Activated naive CD4-positive, alpha-beta T cell treated with anti-CD3 and anti-CD28 coated beads, Interleukin-2, amount 10 ng/mL, durations not matched to agents 7 days and 5 days (primary cell): ENCODE measurements at regions not wholly inside any gene's neighbourhood (a gene's known extent, or its start where the extent isn't known, plus 50 kb on each side); places are given as distances from the start of the nearest gene placed in this dataset.

Experiments used
- CTCF ChIA-PET: fragments of 350-600 bp; sonication (Branson Sonifier 250); formaldehyde crosslinking; loops from one replicate; lab custom pipeline; 2021; ENCODE audit warnings: antibody characterized with exemption; lab: Charles Lee
- DNase-seq: peaks from one replicate; pipeline ENCODE4 v3.0.0-alpha.2; 2020
- H3K27ac Mint-ChIP-seq: one replicate; pipeline ENCODE4 v1.8.0; 2021; ENCODE audit warnings: mild to moderate bottlenecking, moderate library complexity, mixed read lengths
- H3K27me3 Mint-ChIP-seq: one replicate; pipeline ENCODE4 v1.8.0; 2021; ENCODE audit warnings: mild to moderate bottlenecking, mixed read lengths
- H3K36me3 Mint-ChIP-seq: one replicate; pipeline ENCODE4 v1.8.0; 2021; ENCODE audit warnings: mixed read lengths
- H3K4me1 Mint-ChIP-seq: one replicate; pipeline ENCODE4 v1.8.0; 2021; ENCODE audit warnings: mixed read lengths
- H3K4me3 Mint-ChIP-seq: one replicate; pipeline ENCODE4 v1.8.0; 2021; ENCODE audit warnings: mild to moderate bottlenecking, moderate library complexity, mixed read lengths
- H3K9me3 Mint-ChIP-seq: one replicate; pipeline ENCODE4 v1.8.0; 2021; ENCODE audit warnings: mixed read lengths

DNA sequence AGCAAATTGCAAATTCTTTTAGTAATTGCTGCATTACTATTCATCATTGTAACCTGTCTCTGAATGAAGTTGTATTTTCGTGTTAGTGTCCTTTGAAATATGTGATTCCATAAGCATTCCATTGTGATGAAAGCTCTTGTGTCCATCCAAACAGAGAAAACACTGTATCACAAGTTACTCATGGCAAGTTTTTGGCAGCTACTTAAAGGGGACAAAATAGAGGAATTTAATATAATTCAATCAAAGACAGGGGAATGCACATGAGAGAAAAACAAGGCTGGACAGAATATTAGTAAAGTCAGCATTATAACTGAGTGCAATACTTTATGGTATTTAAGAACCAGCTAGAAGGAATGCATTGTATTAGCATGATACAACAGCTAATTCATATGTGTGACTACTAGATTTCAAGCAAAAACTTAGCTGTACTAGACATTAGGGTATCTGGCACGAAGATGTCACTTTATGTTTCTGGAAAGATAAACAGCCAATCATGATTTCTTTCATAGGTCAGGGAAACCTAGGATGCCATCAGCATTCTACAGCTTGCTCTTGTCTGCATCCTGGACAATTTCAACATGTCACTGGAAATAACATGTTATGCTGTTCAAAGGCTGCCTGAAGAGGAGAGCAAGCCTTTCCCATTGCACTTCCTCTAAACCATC, 270.6 kb upstream of the MARCKS start:
- CTCF ChIA-PET = no interaction called here
- H3K27me3 Mint-ChIP-seq = no peaks in the 10 kb centered on the region
- no peaks in the 10 kb centered on the region for H3K36me3 Mint-ChIP-seq

DNA sequence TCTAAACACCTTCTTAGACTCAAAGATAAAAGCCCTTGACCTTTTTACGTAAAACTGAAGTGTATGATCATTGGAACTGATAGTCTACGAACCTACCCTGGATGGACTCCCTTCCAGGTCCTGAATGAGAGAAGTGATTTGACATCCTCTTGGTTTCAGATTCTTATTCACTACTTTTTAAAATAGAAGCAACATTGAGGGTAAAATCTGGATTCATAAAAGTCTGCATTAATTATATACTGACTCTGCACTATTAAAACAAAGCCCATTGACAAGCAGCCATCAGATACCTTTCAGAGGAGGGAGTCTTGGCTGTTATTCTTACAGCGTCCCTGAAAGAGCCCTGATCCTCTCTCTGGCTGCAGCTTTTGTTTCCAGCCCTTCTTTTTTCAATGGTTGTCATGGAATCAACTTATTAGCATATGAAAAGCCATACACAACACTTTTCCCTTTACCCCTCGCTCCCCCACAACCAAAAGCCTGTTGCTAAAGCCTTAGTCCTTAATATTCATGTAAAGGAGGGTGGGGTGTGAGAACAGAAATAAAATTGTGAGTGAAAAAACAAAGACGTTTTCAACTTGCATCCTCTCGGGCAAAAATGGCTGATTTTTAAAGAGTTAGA, 270.0 kb upstream of the MARCKS start:
- H3K27ac Mint-ChIP-seq = no peak overlapping the region
- CTCF ChIA-PET = no interaction called here
- DNase-seq = no peak
- no peaks in the 10 kb centered on the region for H3K36me3 Mint-ChIP-seq
- no peaks in the 10 kb centered on the region for H3K4me1 Mint-ChIP-seq
- no peaks in the 10 kb centered on the region for H3K27me3 Mint-ChIP-seq
- H3K4me3 Mint-ChIP-seq = no peak overlapping the region
- no peaks in the 10 kb centered on the region for H3K9me3 Mint-ChIP-seq

More for the DNA sequence above, 270.6 kb upstream of the MARCKS start:
- H3K4me1 Mint-ChIP-seq = no peaks in the 10 kb centered on the region
- no peaks in the 10 kb centered on the region for H3K9me3 Mint-ChIP-seq
- no peak overlapping the region for H3K4me3 Mint-ChIP-seq
- no peak for DNase-seq
- no peak overlapping the region for H3K27ac Mint-ChIP-seq

DNA sequence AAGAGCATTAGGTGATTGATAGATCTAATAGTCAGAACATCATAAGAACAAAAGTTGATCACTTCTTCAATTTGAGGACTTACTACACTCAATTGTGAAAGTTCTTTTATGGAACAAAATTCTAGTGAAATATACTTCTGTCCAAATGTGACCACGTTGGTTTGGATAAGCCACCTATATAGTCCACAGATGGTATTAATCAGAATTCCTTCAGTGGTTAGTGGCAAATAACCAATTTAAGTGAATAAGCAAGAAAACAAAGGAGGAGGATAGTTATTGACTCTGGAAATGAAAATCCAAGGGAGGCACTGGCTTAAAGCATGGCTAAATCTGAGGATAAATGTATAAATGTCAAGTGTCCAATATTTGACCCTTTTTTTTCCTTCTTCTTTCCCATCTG, 268.5 kb upstream of the MARCKS start:
- DNase-seq = no peak
- Mint-ChIP-seq H3K9me3 (no peaks in the 10 kb centered on the region), H3K36me3 (no peaks in the 10 kb centered on the region), H3K27me3 (no peaks in the 10 kb centered on the region), H3K4me1 (no peaks in the 10 kb centered on the region), H3K27ac (no peak overlapping the region), H3K4me3 (no peak overlapping the region)
- CTCF ChIA-PET = no interaction called here

DNA sequence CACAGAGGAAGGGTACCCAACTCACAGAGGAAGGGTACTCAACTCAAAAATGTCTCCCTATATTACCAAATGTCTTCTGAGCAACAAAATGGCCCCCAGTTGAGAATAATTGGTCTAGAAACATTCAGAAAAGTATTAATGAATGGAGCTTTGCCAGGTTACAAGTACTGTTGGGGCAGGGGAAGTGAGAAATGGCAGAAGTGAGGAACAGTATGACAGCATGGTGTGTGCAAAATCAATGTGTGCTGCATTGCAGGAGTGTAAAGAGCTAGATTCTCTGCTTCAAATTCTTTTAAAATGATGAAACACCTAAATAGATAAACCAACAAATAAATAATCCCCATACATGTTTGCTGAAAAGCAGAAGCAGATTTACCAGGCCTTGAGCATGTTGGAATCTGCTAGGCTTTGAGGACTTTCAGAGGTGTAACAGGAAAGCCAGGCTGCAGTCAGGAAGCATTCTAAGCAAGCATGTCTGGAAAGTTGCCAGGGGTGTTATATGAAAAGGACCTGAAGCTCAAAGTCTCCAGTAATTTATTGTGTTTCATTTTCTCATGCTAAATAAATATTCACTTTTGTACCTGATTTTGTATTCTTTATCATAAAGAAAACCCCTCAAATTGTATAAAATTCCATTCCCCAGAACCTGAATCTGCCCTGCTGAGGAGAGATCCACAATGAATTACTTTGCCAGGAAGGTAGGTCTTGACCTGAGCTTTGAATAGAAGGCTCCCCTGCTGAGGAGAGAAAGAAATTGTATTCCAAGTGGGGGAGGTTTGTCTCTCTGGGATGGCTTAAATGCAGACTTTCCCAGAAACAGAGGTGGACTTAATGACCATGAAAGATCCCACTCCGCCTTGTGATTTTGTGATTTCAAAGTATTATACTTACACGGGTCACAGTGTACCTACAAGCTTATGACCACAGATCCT, 265.0 kb upstream of the MARCKS start:
- CTCF ChIA-PET = no interaction called here
- DNase-seq = no peak
- Mint-ChIP-seq H3K27me3 (no peaks in the 10 kb centered on the region), H3K4me1 (no peaks in the 10 kb centered on the region), H3K36me3 (no peaks in the 10 kb centered on the region), H3K27ac (no peak overlapping the region), H3K4me3 (no peak overlapping the region), H3K9me3 (no peaks in the 10 kb centered on the region)

DNA sequence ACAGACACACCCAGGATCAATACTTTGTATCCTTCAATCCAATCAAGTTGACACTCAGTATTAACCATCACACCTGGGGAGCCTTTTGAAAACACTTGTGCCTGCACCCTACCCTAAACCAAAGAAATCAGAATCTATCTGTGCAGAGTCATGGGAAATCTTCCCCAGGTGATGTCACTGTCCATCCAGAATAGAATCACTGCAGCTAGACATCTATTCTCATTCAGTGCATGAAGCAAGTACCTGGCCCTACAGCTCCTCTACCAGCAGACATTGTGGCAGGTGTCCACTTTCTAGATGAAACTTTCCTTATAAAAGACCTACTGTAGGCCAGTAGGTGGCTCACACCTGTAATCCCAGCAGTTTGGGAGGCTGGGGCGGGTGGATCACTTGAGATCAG, 262.4 kb upstream of the MARCKS start:
- Mint-ChIP-seq H3K9me3 (no peaks in the 10 kb centered on the region), H3K27me3 (no peaks in the 10 kb centered on the region), H3K4me3 (no peak overlapping the region), H3K27ac (no peak overlapping the region), H3K4me1 (no peaks in the 10 kb centered on the region), H3K36me3 (no peaks in the 10 kb centered on the region)
- CTCF ChIA-PET = no interaction called here
- DNase-seq = no peak

DNA sequence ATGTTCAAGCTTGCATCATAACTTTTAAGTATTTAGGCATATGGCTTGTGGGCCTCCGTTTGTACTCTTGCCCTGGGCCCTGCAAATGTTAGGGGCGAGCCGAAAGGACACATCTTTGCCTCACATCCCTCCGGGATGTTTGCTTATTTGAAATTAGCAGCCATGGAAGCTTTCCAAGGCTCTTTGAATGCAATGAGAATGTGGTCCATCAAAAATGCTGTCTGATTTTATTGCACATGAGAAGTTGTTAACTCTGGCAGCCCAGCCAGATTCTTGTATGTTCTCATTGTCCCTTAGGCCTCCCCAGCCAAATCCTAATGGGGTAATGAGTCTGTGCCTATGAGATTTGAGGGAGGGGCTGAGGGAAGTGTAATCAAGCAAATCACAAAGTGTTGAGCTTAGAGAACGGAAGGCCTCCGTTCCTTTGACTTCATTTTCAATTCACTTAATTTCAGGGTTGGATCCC, 261.2 kb upstream of the MARCKS start:
- DNase-seq = no peak
- Mint-ChIP-seq H3K9me3 (no peaks in the 10 kb centered on the region), H3K27ac (no peak overlapping the region), H3K4me1 (no peaks in the 10 kb centered on the region), H3K4me3 (no peak overlapping the region), H3K27me3 (no peaks in the 10 kb centered on the region), H3K36me3 (no peaks in the 10 kb centered on the region)
- CTCF ChIA-PET = no interaction called here

DNA sequence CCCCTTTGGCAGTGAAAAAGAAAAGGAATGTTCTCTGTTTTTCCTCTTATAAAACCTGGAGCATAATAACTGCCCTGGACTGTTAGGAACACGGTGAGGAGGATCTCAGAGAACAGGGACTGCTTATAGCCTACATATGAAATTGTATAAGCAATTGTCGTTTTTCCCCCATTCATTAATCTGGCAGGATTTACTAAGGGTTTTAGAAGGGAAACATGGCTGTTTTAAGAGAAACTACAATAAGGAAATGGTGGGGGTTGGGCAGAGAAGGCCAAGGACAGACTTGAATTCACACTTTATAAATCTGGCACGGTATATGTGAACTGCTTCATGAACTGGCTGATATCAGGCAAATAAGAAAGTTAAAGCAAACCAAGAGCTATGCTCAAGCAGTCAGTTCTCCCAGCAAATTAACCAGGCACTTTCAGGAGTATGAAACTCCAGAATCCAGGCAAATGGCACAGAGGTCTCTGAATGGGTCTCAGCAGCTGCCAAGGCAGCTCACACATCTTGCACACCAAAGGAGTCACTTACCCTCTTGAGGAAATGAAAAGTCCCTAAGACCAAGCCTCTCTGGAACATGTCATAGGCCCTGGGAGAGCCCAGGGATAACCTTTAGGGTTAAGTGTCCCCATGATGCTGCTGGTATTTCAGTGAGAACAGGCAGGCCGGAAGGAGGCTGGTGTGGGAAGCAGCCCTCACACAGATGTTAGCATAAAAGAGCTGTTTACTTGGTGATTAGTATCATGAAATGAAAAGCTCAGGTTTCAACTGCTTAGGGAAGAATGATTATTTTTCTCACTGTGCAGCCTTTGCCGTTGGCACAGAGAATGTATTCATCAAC, 260.5 kb upstream of the MARCKS start:
- no peaks in the 10 kb centered on the region for H3K36me3 Mint-ChIP-seq
- no peaks in the 10 kb centered on the region for H3K9me3 Mint-ChIP-seq
- H3K4me3 Mint-ChIP-seq = no peak overlapping the region
- no peak overlapping the region for H3K27ac Mint-ChIP-seq
- no peaks in the 10 kb centered on the region for H3K4me1 Mint-ChIP-seq
- DNase-seq = no peak
- CTCF ChIA-PET = no interaction called here
- H3K27me3 Mint-ChIP-seq = no peaks in the 10 kb centered on the region

DNA sequence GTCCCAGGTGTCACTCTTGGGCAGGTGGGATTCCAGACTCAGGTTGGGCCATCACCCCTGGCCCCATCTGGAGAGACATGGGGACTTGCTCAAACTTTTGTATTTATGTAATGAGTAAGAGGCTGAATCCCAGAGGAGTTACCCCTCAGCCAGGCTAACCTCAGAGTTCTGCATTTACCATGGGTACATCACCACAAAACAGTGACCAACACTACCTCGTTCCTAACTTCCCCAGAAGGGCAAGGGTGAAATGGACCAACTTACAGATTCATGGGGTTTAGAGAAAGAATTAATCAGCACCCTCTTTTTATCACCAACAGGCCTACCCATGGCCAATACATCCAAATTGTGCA, 259.9 kb upstream of the MARCKS start:
- H3K4me1 Mint-ChIP-seq = no peaks in the 10 kb centered on the region
- CTCF ChIA-PET = no interaction called here
- no peaks in the 10 kb centered on the region for H3K9me3 Mint-ChIP-seq
- DNase-seq = no peak
- H3K27me3 Mint-ChIP-seq = no peaks in the 10 kb centered on the region
- no peak overlapping the region for H3K4me3 Mint-ChIP-seq
- no peak overlapping the region for H3K27ac Mint-ChIP-seq
- H3K36me3 Mint-ChIP-seq = no peaks in the 10 kb centered on the region

DNA sequence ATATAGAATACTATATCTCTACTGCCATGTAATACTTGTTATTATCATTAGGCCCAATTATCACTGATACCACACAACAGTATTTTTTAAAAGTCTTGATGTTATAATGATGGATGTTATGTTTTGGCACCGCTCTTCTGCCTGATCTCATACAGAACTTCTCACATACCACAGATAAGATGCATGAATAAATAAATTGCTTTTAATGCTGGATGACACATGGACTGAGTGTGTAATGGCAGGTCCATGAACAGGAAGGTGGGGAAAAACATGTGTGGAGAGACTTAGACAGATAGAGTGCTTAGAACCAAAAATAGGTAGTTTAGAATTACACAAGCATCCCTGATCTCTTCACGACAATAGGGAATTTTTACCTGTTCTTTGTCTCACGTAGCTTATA, 258.4 kb upstream of the MARCKS start:
- no peak for DNase-seq
- H3K4me1 Mint-ChIP-seq = no peaks in the 10 kb centered on the region
- H3K36me3 Mint-ChIP-seq = no peaks in the 10 kb centered on the region
- CTCF ChIA-PET = no interaction called here
- no peak overlapping the region for H3K27ac Mint-ChIP-seq
- no peak overlapping the region for H3K4me3 Mint-ChIP-seq
- H3K27me3 Mint-ChIP-seq = no peaks in the 10 kb centered on the region
- no peaks in the 10 kb centered on the region for H3K9me3 Mint-ChIP-seq

DNA sequence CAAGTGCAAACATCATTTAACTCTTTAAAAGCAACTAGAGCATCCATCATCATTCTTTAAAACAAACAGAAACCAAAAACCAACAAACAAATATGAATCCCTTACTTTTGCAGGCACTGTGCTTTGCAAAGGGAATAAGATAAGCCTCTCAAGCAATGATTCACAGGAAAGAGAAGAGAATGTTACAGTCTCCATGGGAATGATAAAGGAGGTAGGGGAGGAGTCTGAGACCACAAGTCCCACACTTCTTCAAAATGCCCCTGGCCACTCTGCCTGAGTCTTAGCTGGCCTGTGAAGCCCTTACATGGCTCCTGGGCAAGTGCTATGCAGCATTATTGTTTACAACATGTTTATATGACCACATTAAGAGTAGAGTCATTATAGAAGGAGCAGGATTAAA, 257.7 kb upstream of the MARCKS start:
- CTCF ChIA-PET = no interaction called here
- Mint-ChIP-seq H3K4me1 (no peaks in the 10 kb centered on the region), H3K27ac (no peak overlapping the region), H3K9me3 (no peaks in the 10 kb centered on the region), H3K4me3 (no peak overlapping the region), H3K36me3 (no peaks in the 10 kb centered on the region), H3K27me3 (no peaks in the 10 kb centered on the region)
- DNase-seq = no peak

DNA sequence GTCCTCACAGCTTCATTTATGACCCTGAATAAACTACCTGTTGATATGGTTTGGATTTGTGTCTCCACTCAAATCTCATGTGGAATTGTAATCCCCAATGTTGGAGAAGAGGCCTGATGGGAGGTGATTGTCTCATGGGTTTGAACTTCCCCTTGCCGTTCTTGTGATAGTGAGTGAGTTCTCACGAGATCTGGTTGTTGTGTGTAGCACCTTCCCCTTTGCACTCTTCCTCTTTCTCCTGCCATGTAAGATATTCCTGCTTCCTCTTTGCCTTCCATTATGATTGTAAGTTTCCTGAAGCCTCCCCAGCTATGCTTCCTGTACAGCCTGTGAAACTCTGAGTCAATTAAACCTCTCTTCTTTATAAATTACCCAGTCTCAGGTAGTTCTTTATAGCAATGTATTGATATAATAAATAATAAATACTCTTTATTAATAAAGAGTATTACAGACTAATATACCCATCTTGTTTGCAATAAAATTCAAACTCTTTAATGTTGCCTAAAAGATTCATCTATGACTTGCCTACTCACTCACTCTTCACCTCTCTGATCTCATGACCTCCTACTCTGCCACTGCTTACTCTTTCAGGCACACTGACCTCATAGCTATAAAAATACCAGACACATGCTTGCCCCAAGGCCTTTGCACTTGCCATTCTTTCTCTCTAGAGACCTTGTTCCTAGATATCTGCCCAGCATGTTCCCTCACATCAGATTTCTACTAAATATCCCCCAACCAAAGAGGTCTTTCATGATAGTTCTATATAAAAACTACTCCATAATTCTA, 256.4 kb upstream of the MARCKS start:
- Mint-ChIP-seq H3K27me3 (no peaks in the 10 kb centered on the region), H3K4me1 (no peaks in the 10 kb centered on the region), H3K36me3 (no peaks in the 10 kb centered on the region), H3K4me3 (no peak overlapping the region), H3K9me3 (no peaks in the 10 kb centered on the region), H3K27ac (no peak overlapping the region)
- DNase-seq = no peak
- CTCF ChIA-PET = no interaction called here

DNA sequence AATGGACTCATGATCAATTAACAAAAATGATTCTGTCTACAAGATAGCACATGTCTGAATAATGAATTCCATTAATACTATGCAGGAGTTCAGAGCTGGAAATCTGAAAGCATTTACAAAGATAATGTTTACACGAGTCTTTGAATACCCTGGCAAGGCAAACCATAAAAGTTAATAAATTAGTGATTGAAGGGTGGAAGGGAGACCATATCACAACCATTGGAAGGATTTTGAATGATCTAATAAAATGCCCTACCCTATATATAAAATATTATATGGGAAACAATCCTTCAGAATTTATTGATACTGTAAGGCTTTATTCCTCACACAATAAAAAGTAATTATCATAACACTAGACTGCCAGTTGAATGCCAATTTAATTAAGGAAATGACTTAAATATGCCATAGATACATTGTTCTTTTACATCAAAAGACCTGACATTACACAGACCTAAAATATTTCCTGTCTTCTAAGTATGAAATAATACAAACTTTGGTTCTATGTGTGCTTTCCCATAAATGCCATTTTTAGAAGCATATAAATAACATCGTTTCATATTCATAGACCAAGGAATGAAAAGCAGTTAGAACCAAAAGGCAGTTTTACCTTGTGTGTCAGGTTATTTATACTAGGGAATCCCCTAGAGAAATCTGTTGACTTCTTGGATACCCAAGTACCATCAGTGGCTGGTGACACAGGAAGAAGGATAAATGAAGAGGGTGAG, 249.2 kb upstream of the MARCKS start:
- no peaks in the 10 kb centered on the region for H3K4me1 Mint-ChIP-seq

DNA sequence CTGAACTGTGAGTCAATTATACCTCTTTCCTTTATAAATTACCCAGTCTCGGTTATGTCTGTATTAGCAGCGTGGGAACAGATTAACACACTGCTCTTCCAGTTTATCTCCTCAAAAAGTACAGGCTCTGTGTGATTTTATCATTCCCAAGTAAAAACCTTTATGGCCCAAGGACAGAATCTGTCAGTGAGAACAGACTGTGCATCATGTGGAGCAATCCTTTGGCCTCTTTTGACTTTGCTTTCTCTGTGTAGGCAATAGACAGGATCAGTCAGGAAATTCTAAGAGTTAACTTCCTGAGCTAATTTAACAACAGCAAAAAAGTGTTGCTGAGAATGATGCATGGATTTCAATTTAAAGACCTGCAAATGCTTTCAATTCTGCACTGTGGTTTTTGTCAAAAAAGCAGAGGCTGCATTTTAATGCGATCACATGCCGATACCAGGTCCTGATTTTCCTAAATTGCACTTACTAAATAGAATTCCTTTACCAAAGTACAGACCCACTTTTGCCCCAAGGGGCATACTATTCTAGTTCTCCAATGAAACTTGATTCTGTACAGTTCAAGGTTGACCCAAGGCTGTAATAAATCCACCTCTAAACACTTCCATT, 246.7 kb upstream of the MARCKS start:
- CTCF ChIA-PET = no interaction called here
- H3K9me3 Mint-ChIP-seq = no peaks in the 10 kb centered on the region
- H3K4me1 Mint-ChIP-seq = no peaks in the 10 kb centered on the region
- H3K27ac Mint-ChIP-seq = no peak overlapping the region
- H3K27me3 Mint-ChIP-seq = no peaks in the 10 kb centered on the region
- no peaks in the 10 kb centered on the region for H3K36me3 Mint-ChIP-seq
- DNase-seq = no peak
- no peak overlapping the region for H3K4me3 Mint-ChIP-seq

More for the DNA sequence above, 249.2 kb upstream of the MARCKS start:
- H3K27me3 Mint-ChIP-seq = no peaks in the 10 kb centered on the region
- H3K36me3 Mint-ChIP-seq = no peaks in the 10 kb centered on the region
- no peak overlapping the region for H3K4me3 Mint-ChIP-seq
- H3K27ac Mint-ChIP-seq = no peak overlapping the region
- CTCF ChIA-PET = no interaction called here
- DNase-seq = no peak
- H3K9me3 Mint-ChIP-seq = no peaks in the 10 kb centered on the region
